ENCODE measurements at regions not wholly inside any gene's neighbourhood (a gene's known extent, or its start where the extent isn't known, plus 50 kb on each side); places are given as distances from the start of the nearest gene placed in this dataset.

- no peak for TF ChIP-seq POLR2AphosphoS5 (IDR thresholded peaks at IDR 0.05)
- TF ChIP-seq CTCF (IDR thresholded peaks at IDR 0.05): no peak
Observed at GRCh38 chr1:117286562-117286961, 75.8 kb upstream of the VTCN1 start.

Measured in esophagus muscularis mucosa (tissue), 3 donors.